Right renal pelvis (tissue), 4 donors: ENCODE measurements at regions not wholly inside any gene's neighbourhood (a gene's known extent, or its start where the extent isn't known, plus 50 kb on each side); places are given as distances from the start of the nearest gene placed in this dataset.

Source experiments
- DNase-seq, 4 donors: peaks; one replicate each; pipeline ENCODE4 v3.0.0-alpha.2; 2013; ENCODE audit warnings: low read depth in 4 of 4, low spot score in 3 of 4, missing footprints in 1 of 4

- no peak for DNase-seq
Observed at GRCh38 chr17:14777291-14777690, 476.4 kb downstream of the HS3ST3B1 start.

- DNase-seq, result no peak
Observed at GRCh38 chr17:14776791-14777190, 475.9 kb downstream of the HS3ST3B1 start.

DNA sequence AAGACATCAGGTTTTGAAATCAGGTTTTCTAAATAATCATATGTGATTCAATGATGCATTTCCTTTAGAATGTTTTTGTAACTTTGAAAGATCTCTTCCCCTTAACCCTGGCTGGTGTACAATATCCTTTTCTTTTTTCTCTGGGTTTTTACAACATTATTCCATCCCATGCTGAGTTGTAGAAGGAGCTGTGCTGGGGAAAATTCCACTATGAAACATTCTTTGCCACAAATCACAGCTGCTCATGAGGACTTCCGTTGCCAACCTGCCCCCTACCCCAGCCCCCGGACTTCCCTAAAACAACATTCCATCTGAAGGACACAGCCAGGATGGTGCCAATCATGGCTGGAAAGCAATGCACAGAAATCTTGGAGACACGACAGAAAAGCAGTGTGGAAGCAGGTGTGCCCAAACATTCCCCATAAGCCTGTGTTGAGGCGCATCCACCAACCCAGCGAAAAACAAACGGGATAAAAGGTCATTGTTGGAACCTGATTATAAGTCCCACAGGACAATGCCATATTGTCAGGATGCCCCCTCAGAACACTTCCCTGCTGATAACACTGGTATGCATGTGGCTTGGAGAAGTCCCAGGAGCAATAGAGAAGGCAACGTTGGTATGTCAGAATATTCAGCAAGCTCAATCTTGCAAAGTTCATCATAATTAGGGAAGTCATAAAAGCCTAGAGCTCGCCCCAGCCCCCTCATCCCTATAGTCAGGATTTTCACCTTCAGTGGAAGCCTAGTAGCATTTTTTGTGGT, 475.0 kb downstream of the HS3ST3B1 start:
- DNase-seq, result no peak

DNA sequence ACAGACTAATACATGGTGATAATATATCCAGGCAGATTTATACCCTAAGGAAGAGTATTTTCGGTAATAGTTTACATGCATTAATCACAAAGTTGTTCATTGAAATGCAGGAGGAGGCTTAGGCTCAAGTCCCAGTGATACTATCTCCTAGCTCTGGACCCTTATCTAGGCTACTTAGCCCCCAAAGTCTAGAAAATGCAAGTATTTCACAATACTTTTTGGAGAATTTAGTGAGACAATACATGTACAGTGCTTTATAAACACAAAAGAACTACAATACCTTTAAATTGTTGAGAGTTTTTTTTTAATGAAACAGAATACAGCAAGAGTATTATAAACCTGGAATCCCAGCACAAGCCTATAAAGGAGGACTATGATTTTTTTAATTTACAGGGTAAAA, 473.9 kb downstream of the HS3ST3B1 start:
- DNase-seq, result no peak

GRCh38 chr17:14772776-14773175, 471.9 kb downstream of the HS3ST3B1 start:
- DNase-seq, result no peak

- DNase-seq, result no peak
Observed at GRCh38 chr17:14771543-14771942, 470.7 kb downstream of the HS3ST3B1 start.

- DNase-seq, result no peak
Observed at GRCh38 chr17:14768923-14769322, 468.0 kb downstream of the HS3ST3B1 start.

DNA sequence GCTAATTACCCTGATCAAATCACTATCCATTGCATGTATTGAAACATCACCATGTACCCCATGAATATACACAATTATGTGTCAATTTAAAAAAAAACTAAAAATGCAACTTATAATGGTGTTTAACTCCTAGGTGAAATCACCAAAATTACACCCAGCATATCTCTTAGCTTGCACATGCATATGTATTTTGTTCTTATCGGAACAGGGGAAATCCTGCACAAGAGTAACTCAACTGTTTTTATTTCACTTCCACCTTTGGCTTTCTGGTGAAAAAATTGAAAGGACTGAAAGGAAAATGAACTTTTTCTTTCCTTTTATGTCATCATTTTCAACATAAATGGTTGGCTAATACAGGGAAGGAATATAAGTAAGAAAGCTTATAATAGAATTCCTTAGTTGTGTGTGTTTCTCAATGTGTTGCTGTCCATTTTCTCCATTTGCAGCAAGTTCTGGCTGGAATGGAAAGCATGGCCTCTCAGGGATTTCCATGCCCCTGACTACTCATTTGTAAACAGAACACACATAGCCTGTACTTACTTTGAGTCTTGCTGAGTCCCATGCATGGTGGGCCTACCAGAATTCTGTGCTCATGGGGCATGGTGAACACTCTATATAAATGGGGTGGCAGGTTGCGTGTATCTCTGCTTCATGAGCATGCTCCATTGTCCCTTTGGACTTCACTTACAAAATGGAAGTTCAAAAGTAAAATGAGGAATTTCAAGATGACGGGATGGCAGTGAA, 462.0 kb downstream of the HS3ST3B1 start:
- no peak for DNase-seq

DNA sequence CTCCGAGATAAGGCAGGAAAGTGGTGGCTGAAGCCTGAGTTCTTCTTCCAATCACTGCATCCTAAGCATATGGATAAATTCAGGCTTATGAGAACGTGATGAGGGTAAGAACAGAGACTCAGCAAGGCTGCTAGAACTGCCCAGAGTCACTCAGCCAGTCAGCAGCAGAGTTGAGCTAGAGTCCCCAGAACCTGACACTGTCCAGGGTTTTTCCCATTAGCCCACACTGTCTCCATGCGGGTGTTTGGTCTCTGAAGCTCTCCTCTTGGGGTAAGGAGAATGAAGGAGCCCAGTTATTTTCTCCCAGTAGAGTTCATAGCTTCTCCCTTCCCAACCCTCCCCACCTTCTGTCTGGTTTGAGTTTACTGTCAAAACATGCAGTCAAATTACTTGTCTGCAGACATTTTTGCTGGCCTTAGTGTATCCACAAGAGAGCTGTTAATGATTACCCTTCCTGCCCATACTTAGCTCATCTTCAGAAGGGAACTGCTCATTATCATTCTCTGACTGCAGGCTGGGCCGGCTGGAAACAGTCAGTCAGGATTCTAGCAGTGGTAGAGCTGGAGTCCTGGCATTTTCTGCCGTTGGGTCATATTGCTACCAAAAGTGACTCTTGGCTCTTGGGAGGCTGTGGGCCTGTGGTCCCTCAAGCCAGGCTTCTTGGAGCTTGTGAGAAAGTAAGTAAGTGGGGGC, 460.0 kb downstream of the HS3ST3B1 start:
- DNase-seq, result peak in 1 of 4 donors; percentile 24

- no peak for DNase-seq
Observed at GRCh38 chr17:14760212-14760611, 459.3 kb downstream of the HS3ST3B1 start.

DNA sequence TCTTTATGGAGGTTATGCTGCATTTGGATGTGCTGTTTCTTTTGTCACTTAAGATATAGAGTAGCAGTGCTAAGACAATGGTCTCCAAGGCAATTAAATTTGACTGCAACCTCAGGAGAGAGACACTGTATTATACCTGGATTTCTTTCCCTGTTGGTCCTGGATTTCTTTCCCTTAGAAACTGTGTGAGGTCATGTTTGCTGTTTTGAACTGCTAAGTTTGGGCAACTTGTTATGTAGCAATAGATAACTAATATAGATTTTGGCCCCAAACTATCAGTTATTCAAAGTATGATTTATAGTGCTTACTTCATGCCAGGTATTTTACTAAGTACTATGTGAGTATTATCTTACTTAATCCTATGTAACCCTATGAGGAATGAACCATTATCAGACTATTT, 458.4 kb downstream of the HS3ST3B1 start:
- no peak for DNase-seq

- DNase-seq, result no peak
Observed at GRCh38 chr17:14756479-14756878, 455.6 kb downstream of the HS3ST3B1 start.

DNA sequence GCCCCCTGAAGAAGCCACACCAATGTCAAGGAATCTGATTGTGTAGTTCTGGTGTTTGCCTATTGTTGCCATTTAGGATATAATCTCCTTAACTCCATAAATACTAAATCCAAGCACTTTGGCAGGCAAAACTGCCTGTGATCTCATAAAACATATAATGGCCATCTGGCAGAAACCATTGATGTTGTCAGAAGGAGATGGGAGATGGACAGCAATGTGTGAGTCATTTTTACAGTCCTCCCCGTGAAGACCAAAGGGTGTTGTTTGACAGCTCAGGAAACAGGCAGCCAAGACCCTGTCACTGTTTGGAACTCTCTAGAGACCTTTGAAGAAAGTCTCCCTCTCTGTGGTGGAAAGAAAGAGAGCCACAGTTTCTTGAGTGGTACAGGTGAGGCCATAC, 454.1 kb downstream of the HS3ST3B1 start:
- no peak for DNase-seq

GRCh38 chr17:14753383-14753782, 452.5 kb downstream of the HS3ST3B1 start:
- no peak for DNase-seq

- DNase-seq, result no peak
Observed at GRCh38 chr17:14752011-14752410, 451.1 kb downstream of the HS3ST3B1 start.

GRCh38 chr17:14750866-14751265, 450.0 kb downstream of the HS3ST3B1 start:
- no peak for DNase-seq

- DNase-seq, result no peak
Observed at GRCh38 chr17:14749269-14749668, 448.4 kb downstream of the HS3ST3B1 start.

DNA sequence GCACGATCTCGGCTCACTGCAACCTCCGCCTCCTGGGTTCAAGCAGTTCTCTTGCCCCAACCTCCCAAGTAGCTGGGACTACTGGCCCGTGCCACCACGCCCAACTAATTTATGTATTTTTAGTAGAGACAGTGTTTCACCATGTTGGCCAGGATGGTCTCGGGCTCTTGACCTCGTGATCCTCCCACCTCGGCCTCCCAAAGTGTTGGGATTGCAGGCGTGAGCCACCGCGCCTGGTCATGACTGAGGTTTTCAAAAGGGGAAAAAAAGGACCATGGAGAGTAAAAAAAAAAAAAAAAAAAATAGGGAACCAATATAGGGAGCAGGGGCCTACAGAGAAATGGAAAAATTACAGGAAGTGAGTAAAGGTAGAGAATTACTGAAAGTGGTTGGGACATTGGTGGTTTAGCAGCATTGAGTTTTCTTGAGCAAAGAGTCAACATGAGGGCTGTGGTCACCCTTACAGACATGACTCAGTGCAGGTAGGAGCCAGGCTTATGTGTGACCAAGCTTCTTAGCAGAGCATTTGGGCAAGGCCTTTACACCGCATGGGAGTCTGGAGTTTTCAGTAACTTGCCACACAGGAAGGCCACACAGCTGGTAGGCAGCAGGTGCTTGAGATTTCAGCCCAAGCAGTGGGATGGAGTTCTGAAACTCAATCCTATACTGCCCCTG, 447.3 kb downstream of the HS3ST3B1 start:
- no peak for DNase-seq

- no peak for DNase-seq
Observed at GRCh38 chr17:14747603-14747950, 446.7 kb downstream of the HS3ST3B1 start.

DNA sequence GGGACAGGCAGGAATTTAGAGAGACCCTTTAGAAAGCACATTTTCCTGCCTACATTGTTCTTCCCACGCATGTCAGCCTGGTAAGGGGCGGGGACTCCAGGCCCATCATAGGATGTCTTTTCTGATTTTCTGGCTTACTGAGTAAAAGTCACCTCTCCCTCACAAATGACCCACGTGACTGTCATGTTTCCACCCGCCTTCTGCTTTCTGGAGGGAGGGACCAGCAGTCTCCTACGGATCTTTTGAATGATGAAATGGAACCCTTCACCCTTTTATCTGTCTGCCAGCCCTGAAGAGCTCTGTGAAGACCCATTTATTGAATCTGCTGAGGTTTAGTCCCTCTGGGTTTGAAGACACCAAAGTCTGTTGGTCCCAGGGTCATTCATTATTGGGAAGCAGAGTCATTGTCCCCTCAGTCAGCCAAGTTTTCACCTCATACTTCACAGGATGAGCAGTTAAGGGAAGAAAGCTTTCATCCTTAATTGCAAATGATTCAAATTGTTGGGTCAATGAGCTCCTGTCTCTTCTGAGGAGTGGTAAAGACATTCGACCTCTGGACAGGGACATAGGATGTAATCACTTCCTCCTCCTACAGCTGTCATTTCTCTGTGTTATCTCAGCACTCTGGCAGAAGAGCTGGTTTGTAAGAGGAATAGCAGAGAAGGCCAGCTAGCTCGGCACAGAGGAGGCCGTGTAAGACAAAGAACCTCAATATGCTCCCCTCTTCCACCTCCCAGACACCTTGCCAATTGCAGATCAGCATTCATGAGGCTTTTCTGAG, 446.1 kb downstream of the HS3ST3B1 start:
- no peak for DNase-seq
